ENCODE measurements at regions not wholly inside any gene's neighbourhood (a gene's known extent, or its start where the extent isn't known, plus 50 kb on each side); places are given as distances from the start of the nearest gene placed in this dataset.

DNA sequence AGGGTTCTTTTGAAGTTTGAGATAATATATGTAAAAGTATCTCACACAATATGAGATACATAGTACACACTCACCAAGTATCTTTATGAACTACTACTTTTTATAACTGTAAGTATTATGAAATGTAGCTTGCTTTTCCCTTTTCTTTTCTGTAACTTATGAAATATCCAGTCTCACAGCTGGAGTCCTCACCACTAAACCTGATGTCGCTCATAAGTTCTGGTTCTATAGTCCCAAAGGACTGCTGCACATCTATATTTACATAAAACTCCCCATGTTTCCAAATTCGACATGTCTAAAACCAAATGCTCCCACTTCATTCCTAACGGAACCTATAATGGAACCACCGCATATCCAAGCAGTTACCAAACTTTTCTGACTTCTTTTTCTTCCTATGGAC is 186.5 kb upstream of the SLC7A11 start:
- Histone ChIP-seq H3K9me3 (ENCODE audit: control insufficient read depth in 3 of 3, low read length in 3 of 3) (no peaks in the 10 kb centered on the region), H3K36me3 (ENCODE audit: control insufficient read depth in 3 of 3, insufficient read depth in 3 of 3, low read length in 3 of 3) (no peaks in the 10 kb centered on the region), H3K9ac (ENCODE audit: low read depth in 1 of 3, low read length in 3 of 3) (no peak overlapping the region), H3K4me1 (ENCODE audit: control insufficient read depth in 3 of 3, insufficient read depth in 3 of 3, low read length in 3 of 3) (no peaks in the 10 kb centered on the region), H3K4me3 (ENCODE audit: low read length in 3 of 3) (no peak overlapping the region), H3K27ac (ENCODE audit: low read depth, low read length) (no peak overlapping the region), H3K27me3 (ENCODE audit: control insufficient read depth in 3 of 3, insufficient read depth in 3 of 3, low read length in 3 of 3) (no peaks in the 10 kb centered on the region)

DNA sequence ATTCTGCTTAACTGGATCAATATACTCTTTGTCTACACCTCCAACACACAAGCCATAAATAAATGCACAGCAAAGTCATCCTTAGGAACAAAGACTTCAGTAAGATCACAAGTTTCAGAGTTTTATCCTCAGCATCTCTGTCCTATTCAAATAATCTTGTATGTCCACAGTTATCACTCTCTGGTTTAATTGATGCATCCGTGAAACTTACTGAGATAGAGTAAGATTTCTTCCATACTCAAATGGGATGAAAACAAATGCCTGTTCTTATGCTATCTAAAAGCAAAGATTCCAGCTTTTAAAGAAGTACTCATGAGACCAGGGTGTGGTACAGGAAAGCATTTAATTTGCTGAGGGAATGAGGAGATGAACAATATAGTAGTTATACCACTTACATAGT is 184.6 kb upstream of the SLC7A11 start:
- no peaks in the 10 kb centered on the region for H3K27me3 ChIP-seq (ENCODE audit: control insufficient read depth in 3 of 3, insufficient read depth in 3 of 3, low read length in 3 of 3)
- H3K27ac ChIP-seq (ENCODE audit: low read depth, low read length): no peak overlapping the region
- H3K9me3 ChIP-seq (ENCODE audit: control insufficient read depth in 3 of 3, low read length in 3 of 3): no peaks in the 10 kb centered on the region
- no peak overlapping the region for H3K9ac ChIP-seq (ENCODE audit: low read depth in 1 of 3, low read length in 3 of 3)
- H3K4me3 ChIP-seq (ENCODE audit: low read length in 3 of 3): no peak overlapping the region
- H3K36me3 ChIP-seq (ENCODE audit: control insufficient read depth in 3 of 3, insufficient read depth in 3 of 3, low read length in 3 of 3): no peaks in the 10 kb centered on the region
- H3K4me1 ChIP-seq (ENCODE audit: control insufficient read depth in 3 of 3, insufficient read depth in 3 of 3, low read length in 3 of 3): no peaks in the 10 kb centered on the region

DNA sequence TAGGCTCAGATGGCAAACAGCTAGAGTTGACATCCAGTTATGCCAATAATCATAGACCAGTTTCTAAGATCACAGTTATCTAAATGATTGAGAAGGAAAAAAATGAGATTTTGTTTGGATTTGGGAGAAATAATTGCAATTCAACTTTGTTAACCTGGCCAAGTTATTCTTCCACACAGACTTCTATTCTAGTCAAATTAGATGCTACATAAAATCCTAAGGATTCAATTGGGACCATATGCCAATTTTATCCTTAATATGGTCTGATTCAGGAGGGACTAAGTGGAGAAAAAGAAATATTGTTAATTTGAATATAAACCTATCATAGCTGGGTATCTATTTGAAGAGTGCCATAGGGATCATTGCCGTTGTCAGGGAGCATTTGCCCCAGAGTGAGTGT is 178.3 kb upstream of the SLC7A11 start:
- Histone ChIP-seq H3K27ac (ENCODE audit: low read depth, low read length) (no peak overlapping the region), H3K27me3 (ENCODE audit: control insufficient read depth in 3 of 3, insufficient read depth in 3 of 3, low read length in 3 of 3) (no peaks in the 10 kb centered on the region), H3K4me3 (ENCODE audit: low read length in 3 of 3) (no peak overlapping the region), H3K36me3 (ENCODE audit: control insufficient read depth in 3 of 3, insufficient read depth in 3 of 3, low read length in 3 of 3) (no peaks in the 10 kb centered on the region), H3K9me3 (ENCODE audit: control insufficient read depth in 3 of 3, low read length in 3 of 3) (no peaks in the 10 kb centered on the region), H3K9ac (ENCODE audit: low read depth in 1 of 3, low read length in 3 of 3) (no peak overlapping the region), H3K4me1 (ENCODE audit: control insufficient read depth in 3 of 3, insufficient read depth in 3 of 3, low read length in 3 of 3) (no peaks in the 10 kb centered on the region)

DNA sequence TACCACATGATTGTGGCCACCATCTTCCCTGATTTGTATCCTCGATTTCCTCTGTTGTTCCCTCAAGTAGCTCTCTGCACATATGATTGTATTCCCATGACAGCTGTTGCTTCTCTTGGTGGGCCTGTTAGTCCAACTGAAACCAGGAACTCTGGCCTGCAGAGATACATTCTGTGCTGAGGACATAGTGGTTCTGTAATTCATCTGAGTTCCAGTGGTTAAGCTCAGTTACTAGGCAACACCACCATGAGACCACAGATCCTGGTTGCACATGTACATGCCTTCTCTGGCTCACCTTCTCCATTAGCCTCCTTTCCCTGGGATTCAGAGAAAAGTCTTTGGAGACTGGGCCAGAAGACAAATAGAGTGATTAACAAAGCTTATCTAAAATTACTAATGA is 172.1 kb upstream of the SLC7A11 start:
- Histone ChIP-seq H3K9me3 (ENCODE audit: control insufficient read depth in 3 of 3, low read length in 3 of 3) (no peaks in the 10 kb centered on the region), H3K36me3 (ENCODE audit: control insufficient read depth in 3 of 3, insufficient read depth in 3 of 3, low read length in 3 of 3) (no peaks in the 10 kb centered on the region), H3K4me1 (ENCODE audit: control insufficient read depth in 3 of 3, insufficient read depth in 3 of 3, low read length in 3 of 3) (no peaks in the 10 kb centered on the region), H3K9ac (ENCODE audit: low read depth in 1 of 3, low read length in 3 of 3) (no peak overlapping the region), H3K27ac (ENCODE audit: low read depth, low read length) (no peak overlapping the region), H3K4me3 (ENCODE audit: low read length in 3 of 3) (no peak overlapping the region), H3K27me3 (ENCODE audit: control insufficient read depth in 3 of 3, insufficient read depth in 3 of 3, low read length in 3 of 3) (no peaks in the 10 kb centered on the region)

DNA sequence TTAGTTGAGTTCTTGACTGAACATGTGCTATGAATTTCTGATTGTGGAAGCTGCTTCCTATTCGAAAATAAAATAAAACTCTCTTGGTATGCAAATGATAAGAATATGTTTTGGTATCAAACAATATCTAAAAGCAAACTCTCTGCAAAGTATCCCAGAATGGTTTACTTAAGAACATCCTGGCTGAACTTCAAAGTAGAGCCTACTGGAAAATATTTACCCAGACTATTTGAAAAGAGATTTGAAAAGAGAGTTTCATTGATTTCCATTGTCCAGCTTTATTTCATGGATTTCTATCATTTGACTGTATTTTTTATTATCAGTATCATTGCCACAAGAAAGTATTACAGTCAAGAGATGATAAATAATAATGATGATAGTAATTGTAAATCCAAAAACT is 171.1 kb upstream of the SLC7A11 start:
- Histone ChIP-seq H3K9me3 (ENCODE audit: control insufficient read depth in 3 of 3, low read length in 3 of 3) (no peaks in the 10 kb centered on the region), H3K36me3 (ENCODE audit: control insufficient read depth in 3 of 3, insufficient read depth in 3 of 3, low read length in 3 of 3) (no peaks in the 10 kb centered on the region), H3K4me1 (ENCODE audit: control insufficient read depth in 3 of 3, insufficient read depth in 3 of 3, low read length in 3 of 3) (no peaks in the 10 kb centered on the region), H3K27ac (ENCODE audit: low read depth, low read length) (no peak overlapping the region), H3K4me3 (ENCODE audit: low read length in 3 of 3) (no peak overlapping the region), H3K9ac (ENCODE audit: low read depth in 1 of 3, low read length in 3 of 3) (no peak overlapping the region), H3K27me3 (ENCODE audit: control insufficient read depth in 3 of 3, insufficient read depth in 3 of 3, low read length in 3 of 3) (no peaks in the 10 kb centered on the region)

DNA sequence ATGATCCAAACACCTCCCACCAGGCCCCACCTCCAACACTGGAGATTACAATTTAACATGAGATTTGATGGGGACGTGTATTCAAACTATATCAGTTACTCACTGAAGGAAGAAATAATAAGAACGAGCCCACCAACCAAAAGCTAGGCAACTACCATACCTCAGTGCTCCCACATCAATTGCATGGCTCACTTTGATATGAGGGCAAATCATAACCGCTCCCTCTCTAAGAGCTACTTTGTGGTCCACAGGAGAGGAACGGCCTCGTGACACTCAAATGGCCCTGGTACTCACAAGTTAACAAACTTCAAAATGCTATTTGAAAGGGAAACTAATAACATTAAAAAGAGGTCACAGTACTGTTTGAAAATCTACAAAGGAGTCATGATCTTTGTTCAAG is 170.7 kb upstream of the SLC7A11 start:
- H3K4me1 ChIP-seq (ENCODE audit: control insufficient read depth in 3 of 3, insufficient read depth in 3 of 3, low read length in 3 of 3): no peaks in the 10 kb centered on the region
- H3K27me3 ChIP-seq (ENCODE audit: control insufficient read depth in 3 of 3, insufficient read depth in 3 of 3, low read length in 3 of 3): no peaks in the 10 kb centered on the region
- H3K4me3 ChIP-seq (ENCODE audit: low read length in 3 of 3): no peak overlapping the region
- no peaks in the 10 kb centered on the region for H3K9me3 ChIP-seq (ENCODE audit: control insufficient read depth in 3 of 3, low read length in 3 of 3)
- no peak overlapping the region for H3K9ac ChIP-seq (ENCODE audit: low read depth in 1 of 3, low read length in 3 of 3)
- no peaks in the 10 kb centered on the region for H3K36me3 ChIP-seq (ENCODE audit: control insufficient read depth in 3 of 3, insufficient read depth in 3 of 3, low read length in 3 of 3)
- H3K27ac ChIP-seq (ENCODE audit: low read depth, low read length): no peak overlapping the region

DNA sequence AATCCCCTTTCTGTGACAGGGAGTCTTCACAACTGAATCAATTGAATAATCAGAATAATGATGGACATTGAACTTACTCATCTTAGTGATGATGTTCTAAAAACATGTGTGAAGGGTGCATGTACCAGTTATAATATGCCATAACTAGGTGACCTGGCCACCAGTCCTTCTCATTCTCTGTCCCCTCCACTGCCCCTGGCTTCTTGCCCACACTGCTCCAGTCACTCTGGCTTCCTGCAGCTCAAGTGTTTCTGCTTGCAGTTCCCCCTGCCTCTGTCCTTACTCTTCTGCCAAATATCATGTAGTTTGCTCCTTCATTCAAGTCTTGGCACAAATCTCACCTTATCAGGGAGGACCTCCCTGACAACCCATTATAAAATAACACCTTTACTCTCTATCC is 168.1 kb upstream of the SLC7A11 start:
- no peak overlapping the region for H3K9ac ChIP-seq (ENCODE audit: low read depth in 1 of 3, low read length in 3 of 3)
- H3K27me3 ChIP-seq (ENCODE audit: control insufficient read depth in 3 of 3, insufficient read depth in 3 of 3, low read length in 3 of 3): no peaks in the 10 kb centered on the region
- no peaks in the 10 kb centered on the region for H3K4me1 ChIP-seq (ENCODE audit: control insufficient read depth in 3 of 3, insufficient read depth in 3 of 3, low read length in 3 of 3)
- no peak overlapping the region for H3K4me3 ChIP-seq (ENCODE audit: low read length in 3 of 3)
- no peaks in the 10 kb centered on the region for H3K36me3 ChIP-seq (ENCODE audit: control insufficient read depth in 3 of 3, insufficient read depth in 3 of 3, low read length in 3 of 3)
- H3K27ac ChIP-seq (ENCODE audit: low read depth, low read length): no peak overlapping the region
- H3K9me3 ChIP-seq (ENCODE audit: control insufficient read depth in 3 of 3, low read length in 3 of 3): no peaks in the 10 kb centered on the region

DNA sequence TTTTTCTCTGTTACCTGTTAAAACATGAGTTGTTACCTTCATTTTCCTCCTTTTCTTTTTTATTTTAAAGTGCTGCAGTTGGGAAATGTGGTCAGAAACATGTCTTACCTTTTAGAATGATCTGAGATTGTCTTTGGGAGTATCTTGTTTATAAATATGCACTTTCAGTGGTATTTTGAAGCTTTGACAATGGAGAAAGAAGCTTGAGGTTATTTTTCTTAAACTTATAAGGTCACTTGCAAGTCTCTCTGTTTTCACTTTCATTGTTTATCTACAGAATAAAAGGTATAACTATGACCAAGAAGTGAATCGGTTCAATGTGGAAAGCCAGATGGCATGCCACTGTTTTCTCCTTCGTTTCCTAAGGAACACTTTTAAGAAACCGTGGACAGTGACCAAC is 167.5 kb upstream of the SLC7A11 start:
- Histone ChIP-seq H3K9me3 (ENCODE audit: control insufficient read depth in 3 of 3, low read length in 3 of 3) (no peaks in the 10 kb centered on the region), H3K36me3 (ENCODE audit: control insufficient read depth in 3 of 3, insufficient read depth in 3 of 3, low read length in 3 of 3) (no peaks in the 10 kb centered on the region)

DNA sequence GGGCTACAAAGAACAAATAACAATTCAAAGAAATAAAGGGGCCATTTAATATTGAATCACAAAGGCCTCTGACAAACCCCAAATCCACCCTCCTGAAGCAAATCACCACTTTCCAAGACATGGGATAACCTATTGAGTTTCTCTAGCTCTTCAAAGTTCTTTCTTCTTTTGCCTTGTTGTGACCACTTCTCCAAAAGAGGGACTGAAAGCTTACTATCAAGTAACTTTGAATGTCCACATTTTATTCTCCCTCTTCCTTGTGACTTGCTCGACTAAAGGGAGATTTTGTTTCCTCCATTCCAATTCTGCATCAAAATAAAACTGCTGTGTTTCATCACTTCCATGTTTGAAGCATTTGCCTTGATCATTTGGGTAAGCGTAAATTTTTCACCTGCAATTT is 166.6 kb upstream of the SLC7A11 start:
- no peaks in the 10 kb centered on the region for H3K9me3 ChIP-seq (ENCODE audit: control insufficient read depth in 3 of 3, low read length in 3 of 3)
- H3K27me3 ChIP-seq (ENCODE audit: control insufficient read depth in 3 of 3, insufficient read depth in 3 of 3, low read length in 3 of 3): no peaks in the 10 kb centered on the region
- H3K36me3 ChIP-seq (ENCODE audit: control insufficient read depth in 3 of 3, insufficient read depth in 3 of 3, low read length in 3 of 3): no peaks in the 10 kb centered on the region
- no peak overlapping the region for H3K27ac ChIP-seq (ENCODE audit: low read depth, low read length)
- H3K4me1 ChIP-seq (ENCODE audit: control insufficient read depth in 3 of 3, insufficient read depth in 3 of 3, low read length in 3 of 3): no peaks in the 10 kb centered on the region
- H3K4me3 ChIP-seq (ENCODE audit: low read length in 3 of 3): no peak overlapping the region
- H3K9ac ChIP-seq (ENCODE audit: low read depth in 1 of 3, low read length in 3 of 3): no peak overlapping the region

More for the DNA sequence above, 167.5 kb upstream of the SLC7A11 start:
- no peak overlapping the region for H3K4me3 ChIP-seq (ENCODE audit: low read length in 3 of 3)
- no peak overlapping the region for H3K27ac ChIP-seq (ENCODE audit: low read depth, low read length)
- H3K4me1 ChIP-seq (ENCODE audit: control insufficient read depth in 3 of 3, insufficient read depth in 3 of 3, low read length in 3 of 3): no peaks in the 10 kb centered on the region
- H3K9ac ChIP-seq (ENCODE audit: low read depth in 1 of 3, low read length in 3 of 3): no peak overlapping the region
- no peaks in the 10 kb centered on the region for H3K27me3 ChIP-seq (ENCODE audit: control insufficient read depth in 3 of 3, insufficient read depth in 3 of 3, low read length in 3 of 3)

DNA sequence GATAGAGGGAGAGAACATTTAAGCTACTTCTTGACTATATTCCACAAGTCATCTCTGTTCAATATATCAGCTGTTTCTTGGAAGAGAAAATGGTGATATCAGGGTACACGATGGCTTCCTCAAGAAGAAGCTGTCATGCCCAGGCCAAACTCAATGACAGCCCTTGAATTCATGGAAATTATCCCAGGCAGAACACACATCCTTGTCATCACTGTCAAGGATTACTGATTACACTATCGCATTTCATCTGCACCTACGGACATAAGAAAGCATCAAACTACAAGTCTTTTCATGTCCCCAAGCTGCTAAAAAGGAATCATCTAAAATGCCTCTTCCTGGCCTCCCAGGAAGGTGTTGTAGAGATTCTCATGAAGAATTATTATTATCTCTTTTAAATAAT is 165.2 kb upstream of the SLC7A11 start:
- Histone ChIP-seq H3K27ac (ENCODE audit: low read depth, low read length) (no peak overlapping the region), H3K4me1 (ENCODE audit: control insufficient read depth in 3 of 3, insufficient read depth in 3 of 3, low read length in 3 of 3) (no peaks in the 10 kb centered on the region), H3K27me3 (ENCODE audit: control insufficient read depth in 3 of 3, insufficient read depth in 3 of 3, low read length in 3 of 3) (no peaks in the 10 kb centered on the region), H3K9me3 (ENCODE audit: control insufficient read depth in 3 of 3, low read length in 3 of 3) (no peaks in the 10 kb centered on the region), H3K36me3 (ENCODE audit: control insufficient read depth in 3 of 3, insufficient read depth in 3 of 3, low read length in 3 of 3) (no peaks in the 10 kb centered on the region), H3K9ac (ENCODE audit: low read depth in 1 of 3, low read length in 3 of 3) (no peak overlapping the region), H3K4me3 (ENCODE audit: low read length in 3 of 3) (no peak overlapping the region)

DNA sequence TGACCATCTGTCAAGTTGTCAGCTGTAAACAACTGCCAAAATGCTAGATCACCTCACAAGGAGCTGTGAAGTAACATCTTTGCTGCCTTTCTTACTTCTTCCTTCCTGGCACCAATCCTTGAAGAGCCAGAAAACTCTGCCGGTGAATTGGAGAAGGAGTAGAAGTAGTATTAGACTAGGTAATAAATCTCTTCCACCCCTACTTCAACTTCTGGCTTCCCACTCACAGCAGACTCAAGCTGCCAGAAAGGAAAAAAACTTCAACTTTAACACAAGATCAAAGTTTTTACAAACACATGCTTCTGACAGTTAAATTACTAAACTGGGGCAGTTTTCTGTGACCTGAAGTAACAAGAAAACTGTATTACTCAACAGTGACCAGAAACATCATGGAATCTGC is 164.7 kb upstream of the SLC7A11 start:
- Histone ChIP-seq H3K27ac (ENCODE audit: low read depth, low read length) (no peak overlapping the region), H3K4me1 (ENCODE audit: control insufficient read depth in 3 of 3, insufficient read depth in 3 of 3, low read length in 3 of 3) (no peaks in the 10 kb centered on the region)

More for the DNA sequence above, 164.7 kb upstream of the SLC7A11 start:
- Histone ChIP-seq H3K27me3 (ENCODE audit: control insufficient read depth in 3 of 3, insufficient read depth in 3 of 3, low read length in 3 of 3) (no peaks in the 10 kb centered on the region), H3K9me3 (ENCODE audit: control insufficient read depth in 3 of 3, low read length in 3 of 3) (no peaks in the 10 kb centered on the region), H3K36me3 (ENCODE audit: control insufficient read depth in 3 of 3, insufficient read depth in 3 of 3, low read length in 3 of 3) (no peaks in the 10 kb centered on the region), H3K9ac (ENCODE audit: low read depth in 1 of 3, low read length in 3 of 3) (no peak overlapping the region), H3K4me3 (ENCODE audit: low read length in 3 of 3) (no peak overlapping the region)
